Left hindlimb (tissue), 1 donor: ENCODE measurements at regions not wholly inside any gene's neighbourhood (a gene's known extent, or its start where the extent isn't known, plus 50 kb on each side); places are given as distances from the start of the nearest gene placed in this dataset.

Source experiments
- DNase-seq: peaks from one replicate; pipeline ENCODE4 v3.0.0-alpha.2; 2018

DNA sequence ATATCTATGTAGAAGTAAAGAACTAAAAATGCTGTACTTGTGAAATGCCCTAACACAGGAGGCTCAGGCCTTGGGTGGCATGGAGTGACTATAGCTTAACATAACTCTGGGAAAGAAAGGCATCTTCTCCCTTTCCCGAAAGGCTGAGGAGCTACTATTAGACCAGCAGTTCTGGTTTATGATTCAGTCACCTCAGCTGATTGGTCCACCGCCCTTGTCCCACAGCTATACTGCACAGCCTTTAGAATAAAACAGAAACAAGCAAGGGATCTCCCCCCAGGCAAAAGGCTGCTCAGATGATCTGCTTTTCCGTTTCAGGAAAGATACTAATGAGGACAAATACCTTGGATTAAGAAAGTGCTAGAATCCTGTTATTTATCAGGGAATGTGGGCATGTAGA, 171.3 kb downstream of the SNCA start:
- no peak for DNase-seq

- no peak for DNase-seq
Measured at GRCh38 chr4:89664521-89664920, 172.4 kb downstream of the SNCA start.

GRCh38 chr4:89661173-89661899, 175.6 kb downstream of the SNCA start:
- no peak for DNase-seq

GRCh38 chr4:89660444-89661172, 176.4 kb downstream of the SNCA start:
- DNase-seq: no peak

DNA sequence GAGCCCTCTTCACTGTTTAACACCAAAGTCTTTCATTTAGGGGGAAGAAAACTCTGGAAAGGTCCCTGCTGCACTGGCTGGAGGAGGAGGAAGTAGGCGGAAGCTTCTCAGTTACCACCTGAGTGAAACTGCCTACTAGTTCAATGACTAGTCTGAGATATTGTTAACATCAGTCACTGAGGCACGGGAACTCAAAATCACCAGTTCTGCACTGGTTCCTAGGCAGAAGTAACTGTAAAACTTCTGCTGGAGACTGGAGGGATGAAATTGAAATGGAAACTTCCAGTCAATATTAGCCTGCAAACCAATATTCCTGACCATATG, 178.3 kb downstream of the SNCA start:
- no peak for DNase-seq

DNA sequence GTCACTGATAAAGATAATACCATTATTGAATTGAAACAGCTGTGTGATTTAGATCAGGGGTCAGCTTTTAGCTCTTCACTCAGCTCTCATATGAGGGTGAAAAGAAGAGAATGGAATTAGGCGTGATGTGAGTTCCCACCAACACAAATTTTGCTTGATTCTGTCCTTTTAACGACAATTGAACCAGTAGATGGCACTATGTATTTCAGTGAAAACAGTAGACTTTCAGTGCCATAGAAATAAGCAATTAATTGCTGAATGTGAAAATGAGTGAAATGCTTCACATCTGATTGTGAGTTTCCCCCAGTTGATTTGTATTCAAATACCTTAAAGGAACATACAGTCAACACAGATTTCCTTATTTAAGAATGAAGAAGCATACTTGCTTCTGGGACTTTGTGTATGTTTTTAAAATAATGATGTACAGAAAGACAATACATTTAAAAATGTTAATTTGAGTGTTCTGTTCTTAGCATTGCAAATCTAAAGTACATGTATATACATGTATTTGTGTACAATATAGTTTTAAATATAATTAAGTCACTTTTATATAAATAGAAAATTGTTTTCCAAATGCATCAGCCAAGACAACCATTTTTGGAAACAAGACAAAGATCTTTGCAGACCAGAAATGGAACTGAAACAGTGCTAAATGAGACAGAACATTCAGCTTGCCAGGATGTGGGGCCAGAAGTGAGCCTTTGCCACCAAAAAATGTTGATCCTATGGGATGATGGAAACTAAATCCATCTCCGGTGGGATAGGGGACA, 178.8 kb downstream of the SNCA start:
- DNase-seq: no peak

DNA sequence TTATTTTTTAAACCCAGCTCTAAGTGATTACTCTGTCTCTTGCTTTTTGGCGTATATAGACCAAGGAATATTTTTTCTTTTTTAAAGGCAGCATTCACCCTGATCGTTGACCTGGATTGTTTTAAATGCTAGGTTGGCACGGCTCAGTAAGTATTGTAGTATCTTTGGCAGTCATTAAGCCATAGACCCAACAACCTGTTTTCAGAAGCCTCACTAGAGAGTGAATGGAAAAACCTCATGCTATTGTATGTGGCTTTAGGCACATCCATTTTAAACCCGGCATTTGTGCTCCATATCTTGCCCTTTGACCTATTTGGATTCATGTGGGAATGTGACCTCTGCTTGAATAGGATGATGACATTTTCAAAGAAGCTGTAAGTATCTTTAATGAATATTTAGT, 183.9 kb downstream of the SNCA start:
- no peak for DNase-seq

- no peak for DNase-seq
Measured at GRCh38 chr4:89645482-89645881, 191.5 kb downstream of the SNCA start.

DNA sequence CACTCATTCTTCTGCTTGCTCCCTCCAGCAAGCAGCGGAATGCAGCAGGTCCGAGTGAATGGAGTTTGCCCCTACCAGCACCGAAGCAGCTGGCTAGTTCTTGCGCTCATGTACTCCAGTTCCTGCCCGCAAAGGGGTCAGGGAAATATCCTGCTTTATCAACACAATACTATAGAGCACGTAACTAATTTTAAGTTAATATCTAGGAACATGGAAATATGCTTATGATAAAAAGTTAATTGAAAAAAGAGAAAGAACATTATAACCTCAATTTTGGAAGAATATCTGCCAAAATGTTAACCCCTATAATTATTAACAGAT, 195.6 kb downstream of the SNCA start:
- no peak for DNase-seq

DNA sequence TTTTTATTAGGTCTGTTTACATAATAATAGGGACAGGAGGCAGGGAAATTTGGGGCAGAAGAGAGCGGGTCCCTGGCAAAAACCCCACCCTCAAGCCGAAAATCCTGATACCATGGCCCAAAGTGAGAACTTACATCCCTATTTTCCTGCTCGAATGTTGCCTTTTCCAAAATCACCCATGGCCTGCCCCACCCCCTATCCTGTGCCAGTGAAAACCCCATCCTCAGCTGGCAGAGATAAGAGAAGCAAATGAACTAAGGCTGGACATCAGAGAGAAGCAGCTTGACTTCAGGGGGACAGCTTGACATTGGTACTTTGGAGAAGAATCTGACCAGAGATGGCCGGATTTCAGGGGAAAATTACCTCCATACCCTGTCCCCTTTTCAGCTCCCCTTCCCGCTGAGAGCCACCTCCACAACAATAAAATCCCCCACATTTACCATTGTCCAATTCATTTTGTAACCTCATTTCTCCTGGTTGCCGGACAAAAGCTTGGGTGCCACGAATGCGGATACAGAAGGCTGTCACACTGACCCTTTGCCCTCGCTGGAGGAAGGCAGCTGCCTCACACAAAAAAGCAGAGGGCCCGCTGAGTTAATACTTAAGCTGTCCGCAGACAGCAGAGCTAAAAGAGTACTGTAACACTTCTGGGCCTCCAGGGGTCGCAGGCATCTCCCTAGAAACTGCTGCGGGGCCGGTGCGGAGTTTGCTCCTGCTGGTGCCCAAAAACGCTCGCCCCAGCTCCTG, 196.2 kb downstream of the SNCA start:
- peak; percentile 41 for DNase-seq

- DNase-seq: no peak
Measured at GRCh38 chr4:89639395-89639794, 197.6 kb downstream of the SNCA start.

GRCh38 chr4:89625599-89626293, 211.2 kb downstream of the SNCA start:
- no peak for DNase-seq

DNA sequence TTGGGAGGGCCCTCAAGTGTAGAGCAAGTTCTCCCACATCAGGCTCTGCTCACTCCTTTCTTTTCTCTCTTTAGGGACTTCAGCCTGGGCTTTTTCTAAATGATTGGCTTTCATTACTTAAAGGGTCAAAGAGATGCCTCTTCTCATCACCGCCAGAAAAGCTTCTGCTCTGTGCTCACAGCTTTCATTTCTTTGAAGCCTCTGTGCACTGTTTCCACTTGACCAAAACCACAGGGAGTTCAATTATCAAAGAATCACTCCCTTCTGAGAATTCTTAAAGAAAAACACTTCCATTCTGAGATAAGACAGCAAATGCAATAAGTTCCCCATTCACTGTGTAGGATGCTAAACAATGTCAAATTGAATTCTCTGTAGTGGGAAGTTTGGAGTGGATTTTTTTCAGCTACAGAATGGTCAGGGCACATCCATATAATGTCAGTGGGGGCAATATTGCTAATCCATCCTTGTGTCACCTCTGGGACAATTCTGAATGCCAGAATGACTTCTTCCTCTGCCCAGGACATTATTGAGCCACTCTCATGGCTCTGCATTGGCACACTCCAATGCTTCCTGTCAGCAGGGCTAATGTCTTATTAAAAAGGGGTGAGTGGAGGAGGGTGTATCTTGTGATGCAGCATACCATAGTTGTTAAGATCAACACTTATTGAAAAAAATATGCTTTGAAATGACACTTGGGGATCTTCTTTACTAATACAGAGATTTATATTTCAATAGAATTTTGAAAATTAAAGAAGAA, 217.6 kb downstream of the SNCA start:
- no peak for DNase-seq

DNA sequence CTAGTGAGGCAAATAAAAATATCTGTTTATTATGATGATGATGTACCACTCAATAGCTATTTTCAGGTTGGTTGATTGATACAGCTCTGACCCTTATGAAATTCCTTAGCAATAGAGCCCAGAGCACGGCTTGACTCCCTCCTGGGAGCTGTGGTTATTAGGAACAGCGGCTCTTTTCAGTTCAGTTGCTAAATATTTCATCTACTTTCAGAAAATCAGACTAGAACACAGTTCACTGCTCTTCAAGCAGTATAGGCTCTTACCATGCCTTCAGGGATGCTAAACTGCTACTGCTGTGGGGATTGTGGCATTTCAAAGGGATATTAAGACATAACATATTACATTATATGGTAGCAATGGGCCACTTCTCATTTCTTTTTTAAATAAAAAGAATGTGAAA, 218.8 kb downstream of the SNCA start:
- no peak for DNase-seq

- DNase-seq: no peak
Measured at GRCh38 chr4:89617317-89617716, 219.6 kb downstream of the SNCA start.

GRCh38 chr4:89616382-89616781, 220.6 kb downstream of the SNCA start:
- DNase-seq: no peak

DNA sequence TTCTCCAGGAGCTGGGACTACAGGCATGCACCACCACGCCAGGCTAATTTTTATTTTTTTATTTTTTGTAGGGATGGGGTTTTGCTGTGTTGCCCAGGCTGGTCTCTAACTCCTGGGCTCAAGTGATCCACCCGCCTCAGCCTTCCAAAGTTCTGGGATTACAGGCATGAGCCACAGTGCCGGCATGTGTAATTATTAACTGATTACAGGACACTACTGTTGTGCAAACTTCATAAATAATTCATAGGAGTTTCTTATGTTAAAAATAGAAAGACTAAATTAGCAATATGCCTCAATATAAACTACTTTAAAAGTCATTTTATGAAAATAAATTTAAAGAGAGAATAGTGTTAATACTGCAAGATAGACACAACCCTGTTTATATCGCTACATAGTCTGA, 221.9 kb downstream of the SNCA start:
- no peak for DNase-seq

- no peak for DNase-seq
Measured at GRCh38 chr4:89614155-89614554, 222.8 kb downstream of the SNCA start.

- no peak for DNase-seq
Measured at GRCh38 chr4:89610236-89610635, 226.7 kb downstream of the SNCA start.

DNA sequence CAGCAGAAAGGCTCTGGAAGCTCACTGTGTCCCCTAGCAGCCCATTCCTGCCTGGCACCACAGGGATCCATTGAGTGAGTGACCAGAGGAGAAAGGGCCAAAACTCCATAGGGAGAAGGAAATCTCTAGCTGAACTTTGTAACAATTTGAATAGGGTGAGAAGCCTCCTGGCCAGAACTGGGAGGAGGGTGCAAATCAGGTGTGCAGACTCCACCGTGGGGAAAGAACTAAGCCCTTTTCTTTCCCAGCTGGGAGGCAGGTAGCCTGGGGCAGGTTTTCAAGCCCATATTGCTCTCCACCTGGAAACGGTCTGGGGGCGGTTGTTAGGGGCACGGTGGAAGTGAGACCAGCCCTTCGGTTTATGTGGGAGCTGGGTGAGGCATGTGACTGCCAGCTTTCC, 227.2 kb downstream of the SNCA start:
- no peak for DNase-seq

DNA sequence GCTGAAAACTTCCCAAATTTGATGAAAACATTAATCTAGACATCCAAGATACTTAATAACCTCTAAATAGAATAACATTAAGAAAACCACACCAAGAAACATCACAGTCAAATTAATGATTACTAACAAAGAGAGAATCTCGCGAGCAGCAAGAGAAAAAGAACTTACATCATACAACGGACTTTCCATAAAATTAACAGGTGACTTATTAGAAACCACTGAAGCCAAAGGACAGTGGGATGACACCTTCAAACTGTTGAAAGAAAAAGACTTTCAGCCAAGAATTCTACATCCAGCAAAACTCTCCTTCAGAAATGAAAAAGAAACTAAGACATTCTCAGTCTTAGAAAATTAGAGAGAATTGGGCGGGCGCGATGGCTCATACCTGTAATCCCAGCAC, 232.0 kb downstream of the SNCA start:
- DNase-seq: no peak

DNA sequence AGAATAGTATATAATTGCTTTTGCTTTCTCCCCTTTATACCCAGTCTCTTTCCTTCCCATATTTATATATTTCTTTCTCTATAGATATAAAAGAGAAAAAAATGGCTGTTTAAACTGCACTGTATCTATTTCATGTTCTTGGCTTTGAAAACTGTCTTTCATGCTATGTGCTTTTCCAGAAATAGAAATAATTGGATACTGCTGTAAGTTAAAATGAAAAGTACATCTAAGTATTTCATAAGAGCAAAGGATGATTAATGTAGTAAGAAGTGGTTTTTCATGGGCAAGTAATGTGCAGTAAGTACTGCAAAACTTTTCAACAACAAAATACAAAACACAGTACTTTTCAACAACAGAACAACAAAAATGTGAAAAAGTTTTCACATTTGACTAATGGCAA, 237.9 kb downstream of the SNCA start:
- no peak for DNase-seq
